ENCODE measurements at regions not wholly inside any gene's neighbourhood (a gene's known extent, or its start where the extent isn't known, plus 50 kb on each side); places are given as distances from the start of the nearest gene placed in this dataset.

DNA sequence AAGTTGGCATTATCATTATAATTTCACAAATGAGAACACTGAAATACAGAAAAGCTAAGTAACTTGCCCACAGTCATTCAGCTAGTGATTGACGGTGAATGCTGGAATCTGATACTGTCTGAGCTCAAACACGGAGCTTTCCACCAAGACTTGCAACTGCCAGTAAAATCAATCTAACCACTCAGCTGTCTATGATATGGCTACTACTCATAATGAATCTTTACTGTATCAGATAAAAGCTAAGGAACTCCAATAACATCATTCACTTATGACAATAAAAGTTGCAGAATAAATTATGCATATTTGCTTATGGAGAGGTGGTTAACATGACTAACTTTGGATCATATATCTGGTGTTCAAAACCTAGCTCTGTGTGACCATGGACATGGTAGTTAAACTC, 279.4 kb upstream of the NXPH2 start:
- TF ChIP-seq GATA2 (IDR thresholded peaks at IDR 0.05; ENCODE audit: low read depth, low read length) (no peak), GATA3 (IDR thresholded peaks at IDR 0.05; ENCODE audit: low read depth, low read length) (no peak)
